ENCODE measurements at regions not wholly inside any gene's neighbourhood (a gene's known extent, or its start where the extent isn't known, plus 50 kb on each side); places are given as distances from the start of the nearest gene placed in this dataset.
A peak's percentile ranks its signal among the peaks of the same experiment; 100 is the strongest.

DNA sequence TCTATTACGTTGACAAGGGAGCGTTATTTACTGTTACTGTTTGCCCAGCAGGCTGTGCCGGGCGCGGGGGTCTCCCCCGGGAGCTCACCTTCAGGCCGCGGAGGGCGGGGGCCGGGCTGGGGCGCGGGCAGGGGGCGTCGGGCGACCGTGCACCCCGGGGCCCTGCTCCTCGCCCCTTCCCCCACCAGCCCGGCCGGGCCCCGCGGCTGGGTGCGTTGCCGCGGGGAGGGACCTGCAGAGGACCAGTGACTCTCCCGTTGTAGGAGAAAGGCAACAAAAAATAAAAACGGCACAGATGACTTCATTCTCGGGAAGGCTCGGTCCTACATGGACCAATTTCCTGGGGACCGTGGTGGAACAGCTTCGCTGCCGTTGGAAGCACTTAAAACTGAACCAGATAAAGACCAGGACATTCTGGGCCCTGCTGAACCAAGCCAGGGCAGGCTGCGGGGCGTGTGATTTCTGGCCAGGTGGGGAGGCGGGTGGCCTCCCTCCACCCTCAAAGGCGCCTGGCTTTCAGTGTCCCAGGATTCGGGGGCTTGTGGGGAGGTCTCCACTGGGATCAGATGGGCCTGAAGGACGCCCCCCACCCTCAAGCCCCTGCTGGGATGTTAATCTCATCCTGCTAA is 57.4 kb downstream of the IGLL1 start:
- no peak for DNase-seq

DNA sequence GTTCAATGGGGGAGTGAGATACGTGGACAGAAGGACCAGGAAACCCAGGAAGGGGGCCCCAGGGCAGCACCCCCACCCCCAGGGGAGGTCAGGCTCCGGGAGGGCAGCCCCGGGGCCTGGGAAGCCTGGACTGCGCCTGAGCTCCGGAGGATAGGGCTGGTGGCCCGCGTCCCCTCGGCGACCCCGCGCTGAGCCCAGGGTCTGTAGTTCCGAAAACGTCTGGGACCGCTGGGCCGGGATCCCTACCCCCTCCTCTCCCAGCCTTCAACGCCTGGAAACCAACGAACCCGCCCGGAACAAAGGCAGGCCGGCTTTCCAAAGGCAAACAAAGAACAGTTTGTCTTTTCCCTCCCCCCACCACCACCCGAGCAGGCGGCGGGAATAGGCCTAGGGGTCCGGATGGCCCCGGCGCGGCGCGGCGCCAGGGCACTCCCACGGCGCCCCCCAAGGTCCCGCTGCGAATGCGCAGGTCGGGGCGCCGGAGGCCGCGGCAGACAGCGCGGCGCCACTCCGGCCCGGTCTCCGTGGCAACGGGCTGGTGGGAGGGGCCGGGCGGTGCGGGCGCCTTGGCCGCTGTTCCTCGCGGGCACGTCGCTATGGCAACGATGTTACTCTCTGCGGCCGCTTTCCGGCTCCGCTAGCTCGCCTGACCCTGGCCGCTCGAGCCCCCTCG is 58.5 kb downstream of the IGLL1 start:
- DNase-seq, result peak; percentile 73

DNA sequence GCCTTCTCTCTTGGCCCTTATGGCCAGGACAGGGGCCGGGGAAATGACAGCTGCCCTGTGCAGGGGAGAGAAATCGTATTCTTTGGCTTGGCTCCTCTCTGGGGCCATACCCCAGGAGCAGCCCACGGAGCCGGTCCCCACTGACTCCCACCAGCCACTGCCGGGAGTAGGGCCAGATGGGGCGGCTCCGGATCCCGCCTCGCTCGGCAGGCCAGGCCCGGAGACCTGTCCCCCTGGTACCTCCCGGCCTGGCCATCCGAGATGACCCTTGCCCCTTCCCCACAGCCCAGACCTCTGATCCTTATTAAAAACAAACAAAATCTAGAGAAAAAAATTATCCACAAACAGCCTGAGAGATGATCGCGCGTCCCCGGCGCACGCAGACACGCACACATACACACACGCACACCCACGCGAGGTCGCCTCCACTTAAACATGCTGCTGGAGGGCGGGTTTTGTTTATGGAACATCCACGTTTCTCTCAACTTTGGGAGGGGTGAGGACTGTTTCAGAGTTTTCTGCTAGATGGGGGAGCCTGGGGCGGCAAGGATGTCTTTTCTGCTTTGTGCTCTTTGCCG is 59.1 kb downstream of the IGLL1 start:
- DNase-seq, result no peak

- no peak for DNase-seq
These were observed 60.5 kb downstream of the IGLL1 start for GRCh38 chr22:23519442-23520157.

- DNase-seq, result no peak
These were observed 61.5 kb downstream of the IGLL1 start for GRCh38 chr22:23518376-23519187.

DNA sequence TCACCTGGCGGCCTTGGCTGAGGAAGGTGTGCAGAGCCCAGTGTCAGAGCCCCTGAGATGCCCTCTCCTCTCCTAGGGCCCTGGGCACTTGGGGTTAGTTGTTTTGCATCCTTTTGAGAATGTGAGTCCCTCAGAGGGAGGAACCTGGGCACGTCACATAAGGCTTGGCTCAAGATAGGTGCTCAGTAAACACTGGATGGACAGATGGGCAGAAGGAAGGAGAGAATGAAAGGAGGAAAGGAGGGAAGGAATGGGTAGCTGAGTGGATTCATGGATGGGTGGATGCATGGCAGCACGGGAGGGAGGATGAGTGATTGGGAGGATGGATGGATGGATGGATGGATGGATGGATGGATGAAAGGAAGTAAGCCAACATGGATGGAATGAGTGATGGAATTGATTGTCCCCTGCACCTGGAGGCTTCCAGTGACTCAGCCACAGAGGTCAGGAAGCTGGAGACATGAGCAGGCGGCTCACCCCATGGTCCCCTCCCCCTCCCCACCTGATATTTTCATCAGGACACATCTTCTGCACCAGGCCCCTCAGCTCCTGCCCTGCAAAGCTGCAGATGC is 62.2 kb downstream of the IGLL1 start:
- DNase-seq, result no peak

DNA sequence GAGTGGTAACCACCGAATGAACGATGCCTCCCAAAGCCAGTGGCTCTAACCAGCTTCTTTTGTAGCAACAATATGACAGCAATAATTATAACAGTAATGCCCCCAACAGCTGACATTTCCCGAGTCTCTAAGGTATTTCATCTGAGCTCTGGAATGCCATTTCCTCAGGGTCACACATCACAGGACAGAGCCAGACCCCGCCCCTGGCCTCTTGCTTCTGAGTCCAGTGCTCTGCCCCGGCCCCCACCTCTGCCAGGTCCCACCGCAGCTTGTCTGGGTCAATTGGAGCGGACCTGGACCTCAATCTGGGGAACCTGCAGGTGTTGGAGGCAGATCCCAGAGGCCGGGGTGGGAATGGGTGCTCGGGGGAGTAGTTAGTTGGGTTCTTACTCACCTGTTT is 63.8 kb downstream of the IGLL1 start:
- no peak for DNase-seq

DNA sequence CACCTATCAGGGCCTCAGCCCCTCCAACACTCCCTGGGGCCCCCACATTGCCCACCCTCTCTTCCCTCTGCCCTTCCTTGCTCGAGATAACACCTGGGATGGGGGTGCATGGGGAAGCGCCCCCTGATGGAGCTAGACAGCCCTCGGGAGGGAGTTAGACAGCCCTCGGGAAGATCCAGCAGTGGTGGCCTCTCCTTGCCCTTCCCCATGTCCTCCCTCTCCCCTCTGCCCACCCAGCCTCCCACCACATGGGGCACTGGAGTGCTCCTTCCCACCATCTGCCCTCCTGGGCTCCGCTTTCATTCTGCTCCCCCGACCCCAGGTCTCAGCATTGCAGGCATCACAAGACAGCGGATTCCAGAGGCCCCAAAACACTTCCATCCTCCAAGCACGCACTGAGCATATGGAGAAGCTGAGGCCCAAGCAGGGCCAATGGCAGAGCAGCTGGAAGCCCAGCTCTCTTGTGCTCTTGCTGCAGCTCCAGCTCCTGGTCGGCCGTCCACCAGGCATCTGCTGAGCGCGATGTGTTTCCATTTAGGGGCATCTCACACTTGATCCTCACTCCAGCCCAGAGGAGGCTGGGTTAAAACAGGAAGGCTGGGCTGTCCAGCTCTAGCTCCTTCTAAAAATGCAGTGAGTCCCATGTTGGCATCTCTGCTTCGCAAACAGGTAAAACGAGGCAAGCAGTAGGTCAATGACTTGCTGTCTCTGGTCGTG is 65.6 kb downstream of the IGLL1 start:
- DNase-seq, result no peak

- no peak for DNase-seq
These were observed 66.4 kb downstream of the IGLL1 start for GRCh38 chr22:23513705-23514104.

DNA sequence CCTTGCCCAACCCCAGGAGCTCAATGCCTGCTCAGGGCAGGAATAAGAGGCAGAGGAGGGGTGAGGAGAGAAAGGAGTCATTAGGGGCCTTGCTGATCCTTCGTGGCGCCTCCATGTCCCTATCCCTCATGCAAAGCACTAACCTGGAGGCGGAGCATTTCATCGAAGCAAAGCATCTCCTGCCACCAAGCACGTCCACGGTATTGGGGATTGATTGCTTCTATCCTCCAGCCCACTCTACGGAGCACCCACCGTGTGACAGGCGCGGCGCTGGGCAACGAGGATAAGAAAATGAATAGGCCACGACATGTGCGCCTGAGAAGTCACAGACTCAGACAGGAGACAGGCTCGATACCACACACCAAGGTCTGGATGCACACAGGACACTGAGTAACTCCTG is 67.0 kb downstream of the IGLL1 start:
- no peak for DNase-seq

- DNase-seq, result no peak
These were observed 67.4 kb downstream of the IGLL1 start for GRCh38 chr22:23512721-23513120.

DNA sequence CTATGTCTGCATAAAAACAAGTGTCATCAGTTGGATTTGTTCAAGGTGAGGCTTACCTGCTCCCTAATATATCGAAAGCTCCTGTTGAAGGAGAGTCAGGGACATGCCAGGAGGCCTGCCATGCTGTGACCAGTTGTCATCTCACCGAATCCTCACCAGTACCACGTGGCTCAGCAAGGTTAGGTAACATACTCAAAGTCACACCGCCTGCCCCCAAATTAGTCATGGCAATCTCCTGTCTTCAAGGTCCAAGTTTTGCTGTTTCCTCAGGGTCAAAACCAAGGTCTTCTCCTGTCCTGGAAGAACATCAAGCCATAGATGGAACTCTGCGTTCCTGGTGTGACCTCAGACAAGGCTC is 67.8 kb downstream of the IGLL1 start:
- DNase-seq, result no peak

- no peak for DNase-seq
These were observed 68.3 kb downstream of the IGLL1 start for GRCh38 chr22:23511627-23512347.

- DNase-seq, result no peak
These were observed 70.4 kb downstream of the IGLL1 start for GRCh38 chr22:23509571-23510302.

DNA sequence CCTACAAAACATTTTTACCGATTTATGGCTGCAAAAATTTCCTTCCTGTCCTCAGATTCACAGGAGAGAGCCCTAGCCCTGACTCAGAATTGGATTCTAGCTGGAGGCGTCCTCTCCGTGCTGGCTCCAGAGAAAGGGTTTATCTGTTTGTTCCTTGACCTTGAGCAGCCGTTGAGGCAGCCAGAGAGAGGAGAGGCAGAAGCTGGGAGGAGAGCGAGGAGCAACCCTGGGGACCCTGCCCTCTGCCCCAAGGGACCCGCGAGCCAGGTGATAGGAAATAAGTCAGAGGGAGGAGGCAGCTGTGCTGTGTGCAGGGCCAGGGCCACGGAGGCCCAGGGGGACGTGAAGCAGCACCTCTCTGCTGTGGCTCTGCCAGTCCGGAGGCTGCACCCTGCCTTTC is 75.6 kb downstream of the IGLL1 start:
- DNase-seq, result no peak

DNA sequence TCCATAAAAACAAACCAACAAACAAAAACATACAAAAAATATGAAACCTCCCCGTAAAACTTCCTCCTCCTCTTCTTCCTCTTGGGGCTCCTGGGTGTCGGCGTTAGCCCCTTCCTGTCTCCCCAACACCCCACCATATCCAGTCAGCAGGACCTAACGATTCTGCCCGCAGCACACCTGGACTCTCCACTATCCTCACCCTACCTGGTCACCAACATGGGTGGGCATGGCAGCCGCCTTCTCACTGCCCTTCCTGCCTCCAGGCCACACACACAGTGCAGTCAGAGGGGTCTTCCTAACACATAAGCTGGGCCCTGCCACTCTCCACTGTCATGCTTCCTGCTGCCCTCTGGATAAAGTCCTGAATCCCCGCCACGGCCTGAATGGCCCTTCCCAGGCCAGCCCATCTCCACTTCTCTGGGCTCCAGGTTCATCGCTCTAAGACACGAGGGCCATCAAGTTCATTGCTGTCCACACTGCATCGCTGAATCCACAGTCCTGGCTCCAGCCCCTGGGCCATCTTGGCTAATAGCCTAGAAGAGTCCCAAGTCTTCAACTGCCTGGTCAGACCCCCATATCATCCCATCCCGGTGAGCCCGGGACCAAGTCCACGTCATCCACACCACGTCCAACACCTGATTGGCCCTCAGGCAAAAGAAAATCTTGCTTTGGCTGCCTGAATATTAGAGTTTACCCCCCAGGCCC is 76.2 kb downstream of the IGLL1 start:
- no peak for DNase-seq

DNA sequence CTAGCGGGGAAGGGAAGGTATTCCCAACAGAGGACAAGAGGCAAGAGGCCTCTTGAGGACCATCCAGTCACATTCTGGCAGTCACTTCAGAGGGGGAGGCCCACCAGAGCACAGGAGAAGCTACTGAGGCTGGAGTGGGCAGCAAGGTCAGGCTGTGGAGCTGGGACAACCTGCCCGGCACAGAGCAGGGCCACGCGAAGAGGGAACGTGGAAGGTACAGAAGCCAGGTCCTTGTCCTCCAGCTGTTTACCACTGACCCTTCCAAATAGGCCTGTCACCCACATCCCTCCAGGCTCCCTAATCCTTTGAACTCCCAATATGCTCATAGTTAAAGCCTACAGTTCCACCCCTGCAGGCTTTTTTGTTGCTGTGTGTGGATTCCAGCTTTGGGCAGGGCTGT is 76.9 kb downstream of the IGLL1 start:
- DNase-seq, result no peak

DNA sequence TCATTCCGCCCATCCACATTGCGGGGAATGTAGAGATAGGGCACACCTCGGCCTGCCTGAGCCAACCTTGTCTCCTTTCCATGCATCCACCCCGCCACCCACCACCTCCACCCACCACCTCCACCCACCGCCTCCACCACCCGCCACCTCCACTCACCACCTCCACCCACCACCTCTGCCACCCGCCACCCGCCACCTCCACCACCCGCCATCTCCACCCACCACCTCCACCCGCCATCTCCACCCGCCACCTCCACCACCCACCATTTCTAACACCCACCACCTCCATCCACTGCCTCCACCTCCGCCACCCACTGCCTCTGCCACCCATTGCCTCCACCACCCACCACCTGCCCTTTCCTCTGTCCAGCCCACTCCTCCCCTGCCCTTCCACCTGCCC is 78.4 kb downstream of the IGLL1 start:
- DNase-seq, result no peak

GRCh38 chr22:23501261-23501619 is 78.8 kb downstream of the IGLL1 start:
- DNase-seq, result no peak
